DND-41 (cell line): ENCODE measurements at regions not wholly inside any gene's neighbourhood (a gene's known extent, or its start where the extent isn't known, plus 50 kb on each side); places are given as distances from the start of the nearest gene placed in this dataset.

ENCODE experiments used
- EZH2 ChIP-seq: IDR thresholded peaks from 3 replicates; pipeline ENCODE4 v1.6.1; 2012; ENCODE audit warnings: borderline replicate concordance, low read depth, mild to moderate bottlenecking, moderate library complexity, low read length, inconsistent platforms; ENCODE audit not compliant: severe bottlenecking
- TF ChIP-seq, protein P1 (sequence below): IDR thresholded peaks from 2 replicates; pipeline ENCODE4 v1.5.1; 2012; ENCODE audit warnings: borderline replicate concordance, low read length, moderate library complexity, mild to moderate bottlenecking; ENCODE audit not compliant: poor library complexity, severe bottlenecking; ENCODE audit errors: extremely low read depth

DNA sequence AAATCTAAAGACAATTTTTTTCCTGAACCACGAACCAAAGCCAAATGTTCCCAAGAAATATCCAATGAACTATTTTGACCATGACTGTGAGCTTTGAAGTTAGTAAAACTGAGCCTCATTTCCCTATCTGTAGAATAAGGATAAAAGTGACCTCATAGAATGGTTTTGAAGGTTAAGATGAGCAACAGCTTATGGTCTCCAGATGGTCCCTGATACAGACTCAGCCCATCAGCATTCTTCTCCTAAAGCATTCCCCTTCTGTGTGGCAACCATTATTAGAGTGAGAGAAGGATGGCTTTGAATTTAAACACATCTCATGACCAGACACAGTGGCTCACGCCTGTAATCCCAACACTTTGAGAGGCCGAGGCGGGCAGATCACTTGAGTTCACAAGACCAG lies 70.1 kb downstream of the COPRS start:
- TF ChIP-seq, protein P1, sequence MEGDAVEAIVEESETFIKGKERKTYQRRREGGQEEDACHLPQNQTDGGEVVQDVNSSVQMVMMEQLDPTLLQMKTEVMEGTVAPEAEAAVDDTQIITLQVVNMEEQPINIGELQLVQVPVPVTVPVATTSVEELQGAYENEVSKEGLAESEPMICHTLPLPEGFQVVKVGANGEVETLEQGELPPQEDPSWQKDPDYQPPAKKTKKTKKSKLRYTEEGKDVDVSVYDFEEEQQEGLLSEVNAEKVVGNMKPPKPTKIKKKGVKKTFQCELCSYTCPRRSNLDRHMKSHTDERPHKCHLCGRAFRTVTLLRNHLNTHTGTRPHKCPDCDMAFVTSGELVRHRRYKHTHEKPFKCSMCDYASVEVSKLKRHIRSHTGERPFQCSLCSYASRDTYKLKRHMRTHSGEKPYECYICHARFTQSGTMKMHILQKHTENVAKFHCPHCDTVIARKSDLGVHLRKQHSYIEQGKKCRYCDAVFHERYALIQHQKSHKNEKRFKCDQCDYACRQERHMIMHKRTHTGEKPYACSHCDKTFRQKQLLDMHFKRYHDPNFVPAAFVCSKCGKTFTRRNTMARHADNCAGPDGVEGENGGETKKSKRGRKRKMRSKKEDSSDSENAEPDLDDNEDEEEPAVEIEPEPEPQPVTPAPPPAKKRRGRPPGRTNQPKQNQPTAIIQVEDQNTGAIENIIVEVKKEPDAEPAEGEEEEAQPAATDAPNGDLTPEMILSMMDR, result no peak
- no peak for TF ChIP-seq EZH2
